HCT116 (cell line): ENCODE measurements at regions not wholly inside any gene's neighbourhood (a gene's known extent, or its start where the extent isn't known, plus 50 kb on each side); places are given as distances from the start of the nearest gene placed in this dataset.

ENCODE experiments used
- ATAC-seq: fragments of 200-7000 bp; cut with Tn5 transposase; 2 replicates; pipeline ENCODE4 v1.9.1; 2020; ENCODE audit warnings: mild to moderate bottlenecking, moderate library complexity
- BruUV-seq: library from RNA; stranded (reverse); fragments of 400-500 nt; replicated peaks from 2 replicates; lab custom pipeline; 2021; lab: Mats Ljungman, UMichigan
- CTCF ChIA-PET: fragments of 300-600 bp; sonication (Branson Sonifier 250); formaldehyde crosslinking; loops from one replicate; lab custom pipeline; 2021; ENCODE audit warnings: antibody characterized with exemption; lab: Charles Lee
- POLR2A ChIA-PET: fragments of 300-600, 350-600 bp; sonication (Branson Sonifier 250); formaldehyde crosslinking; loops from one replicate; lab custom pipeline; 2021; ENCODE audit warnings: antibody characterized with exemption; lab: Charles Lee
- RAD21 ChIA-PET, 2 experiments: fragments of 300-600 bp; sonication (Branson Sonifier 250); formaldehyde crosslinking; loops; one replicate each; lab custom pipeline; 2023; ENCODE audit warnings: low total read pairs in 2 of 2; ENCODE audit not compliant: uncharacterized antibody in 2 of 2, unreplicated experiment in 2 of 2, low non-redundant PET in 1 of 2; lab: Charles Lee
- DNase-seq: peaks from one replicate; pipeline ENCODE4 v3.0.0-alpha.2; 2010; ENCODE audit warnings: low read depth, low spot score
- H2AFZ ChIP-seq: fragments of 200-600 bp; shearing (Covaris generic), sonication (generic); 2 replicates; pipeline ENCODE4 v1.6.1; 2017; ENCODE audit warnings: low read depth, mixed run types, mixed read lengths, antibody characterized with exemption, low read length; ENCODE audit not compliant: poor library complexity, severe bottlenecking
- H3K27ac ChIP-seq: 2 replicates; pipeline ENCODE4 v1.5.1; 2012; ENCODE audit warnings: low read depth, low read length
- H3K27me3 ChIP-seq: fragments of 200-600 bp; sonication (generic); 2 replicates; pipeline ENCODE4 v1.6.1; 2016; ENCODE audit warnings: mixed run types, low read length, mixed read lengths; ENCODE audit not compliant: insufficient read depth
- H3K36me3 ChIP-seq, 2 experiments: fragments of 200-500 bp in 1 of 2; fragments of 200-600 bp in 1 of 2; sonication (Bioruptor generic) in 1 of 2; sonication (generic) in 1 of 2; 2 replicates each; pipeline versions ENCODE4 v1.5.1 to v1.6.1; 2014 to 2016; ENCODE audit warnings: low read length in 2 of 2, inconsistent platforms in 1 of 2, mixed read lengths in 1 of 2, mixed run types in 1 of 2; ENCODE audit not compliant: insufficient read depth in 2 of 2, control insufficient read depth in 1 of 2
- H3K4me1 ChIP-seq, 2 experiments: fragments of 200-600 bp in 1 of 2; sonication (generic) in 1 of 2; 2 replicates each; pipeline versions ENCODE4 v1.5.1 to v1.6.1; 2012 to 2017; ENCODE audit warnings: low read length in 2 of 2, inconsistent platforms in 1 of 2, mild to moderate bottlenecking in 1 of 2, mixed read lengths in 1 of 2, mixed run types in 1 of 2, moderate library complexity in 1 of 2; ENCODE audit not compliant: insufficient read depth in 2 of 2, control insufficient read depth in 1 of 2
- H3K4me2 ChIP-seq: fragments of 200-600 bp; sonication (generic); 2 replicates; pipeline ENCODE4 v1.6.1; 2017; ENCODE audit warnings: mixed run types, low read length, mixed read lengths
- H3K4me3 ChIP-seq, 2 experiments: fragments of 200-600 bp in 1 of 2; sonication (generic) in 1 of 2; replicated peaks in 1 of 2; 2 replicates each; pipeline ENCODE4 v1.5.1; 2011 to 2016; ENCODE audit warnings: low read length in 2 of 2, control low read depth in 1 of 2, low read depth in 1 of 2, mild to moderate bottlenecking in 1 of 2, mixed read lengths in 1 of 2, mixed run types in 1 of 2
- H3K79me2 ChIP-seq: fragments of 200-600 bp; sonication (generic); 2 replicates; pipeline ENCODE4 v1.6.1; 2017; ENCODE audit warnings: mild to moderate bottlenecking, mixed run types, low read length, moderate library complexity, mixed read lengths; ENCODE audit not compliant: insufficient read depth
- H3K9ac ChIP-seq: fragments of 200-600 bp; sonication (generic); 2 replicates; pipeline ENCODE4 v1.6.1; 2016; ENCODE audit warnings: low read length, mixed read lengths
- H3K9me2 ChIP-seq: fragments of 200-600 bp; sonication (generic), shearing (Covaris generic); 2 replicates; pipeline ENCODE4 v1.6.1; 2017; ENCODE audit warnings: mixed run types, mild to moderate bottlenecking, moderate library complexity; ENCODE audit not compliant: insufficient read depth
- H3K9me3 ChIP-seq, 2 experiments: fragments of 200-500 bp in 1 of 2; fragments of 200-600 bp in 1 of 2; sonication (Bioruptor generic) in 1 of 2; sonication (generic) in 1 of 2; 2 replicates each; pipeline ENCODE4 v1.6.1; 2014 to 2017; ENCODE audit warnings: low read length in 2 of 2, mixed read lengths in 2 of 2, inconsistent platforms in 1 of 2, low read depth in 1 of 2, mild to moderate bottlenecking in 1 of 2, mixed run types in 1 of 2, moderate library complexity in 1 of 2; ENCODE audit not compliant: control insufficient read depth in 1 of 2, insufficient read depth in 1 of 2
- H4K20me1 ChIP-seq: fragments of 200-600 bp; sonication (generic), shearing (Covaris generic); 2 replicates; pipeline ENCODE4 v1.6.1; 2017; ENCODE audit warnings: mixed run types, mild to moderate bottlenecking, moderate library complexity; ENCODE audit not compliant: insufficient read depth
- EZH2phosphoT487 ChIP-seq: fragments of 200-600 bp; IDR thresholded peaks from 2 replicates; pipeline ENCODE4 v1.6.1; 2018; ENCODE audit warnings: antibody characterized with exemption, borderline replicate concordance
- JUND ChIP-seq: IDR thresholded peaks from 2 replicates; pipeline ENCODE4 v1.6.1; 2012
- POLR2AphosphoS5 ChIP-seq: IDR thresholded peaks from 2 replicates; pipeline ENCODE4 v1.6.1; 2011; ENCODE audit warnings: mild to moderate bottlenecking, low read depth, low read length, moderate library complexity
- RAD21 ChIP-seq: IDR thresholded peaks from 2 replicates; pipeline ENCODE4 v1.6.1; 2012; ENCODE audit warnings: low read depth, mild to moderate bottlenecking
- SIN3A ChIP-seq: IDR thresholded peaks from 2 replicates; pipeline ENCODE4 v1.6.1; 2012; ENCODE audit warnings: low read depth
- SP1 ChIP-seq: IDR thresholded peaks from 2 replicates; pipeline ENCODE4 v1.6.1; 2012; ENCODE audit warnings: low read depth
- TCF7L2 ChIP-seq: IDR thresholded peaks from 2 replicates; pipeline ENCODE4 v1.7.0; 2011; ENCODE audit warnings: borderline replicate concordance, inconsistent platforms; ENCODE audit not compliant: insufficient read depth, insufficient read length; ENCODE audit errors: extremely low read depth
- intact Hi-C: fragments of 100-400 bp; cut with micrococcal nuclease; formaldehyde crosslinking; loops from 2 replicates; pipeline ENCODE4 v1.10.0; 2022
- TF ChIP-seq, protein P1 (sequence below): IDR thresholded peaks from 2 replicates; pipeline ENCODE4 v1.6.1; 2012; ENCODE audit warnings: low read depth
- TF ChIP-seq, protein P2 (sequence below): IDR thresholded peaks from 2 replicates; pipeline ENCODE4 v1.6.1; 2011; ENCODE audit warnings: mild to moderate bottlenecking, low read length, moderate library complexity; ENCODE audit not compliant: insufficient replicate concordance; ENCODE audit errors: extremely low read depth

DNA sequence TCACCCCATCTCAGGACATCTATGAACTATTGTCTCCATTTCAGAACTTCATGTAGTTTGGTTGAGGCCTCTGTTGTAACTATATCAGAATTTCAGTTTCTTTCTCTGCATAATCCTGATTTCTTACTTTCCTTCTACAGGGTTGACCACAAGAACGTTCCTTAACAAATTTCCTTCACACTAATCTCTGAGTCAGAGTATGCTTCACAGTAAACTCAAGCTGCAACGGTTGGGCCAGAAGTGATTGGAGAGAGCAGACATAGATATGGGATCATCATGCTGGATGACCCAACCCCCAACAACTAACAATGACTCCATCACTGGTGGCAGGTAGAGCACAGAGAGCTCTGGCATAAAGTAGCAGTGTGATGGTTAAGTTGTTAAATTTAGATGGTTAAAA, 128.8 kb upstream of the OSTN start:
- no peaks in the 10 kb centered on the region for H3K79me2 ChIP-seq
- H3K27me3 ChIP-seq: no peaks in the 10 kb centered on the region
- H3K4me2 ChIP-seq: no peak overlapping the region
- no TSS peak for BruUV-seq
- ChIA-PET CTCF (no interaction called here), RAD21 (no interaction called here), POLR2A (no interaction called here)
- peaks cover 0 to 9% of the 10 kb centered on the region in 2 experiments; a peak in 1 of 4 replicates for H3K4me1 ChIP-seq
- no peak overlapping the region for H3K9ac ChIP-seq
- DNase-seq: no peak
- no peak overlapping the region for H2AFZ ChIP-seq
- no peaks in the 10 kb centered on the region for H4K20me1 ChIP-seq
- no peaks in the 10 kb centered on the region for H3K36me3 ChIP-seq
- intact Hi-C loops: no loop called here
- H3K27ac ChIP-seq: no peak overlapping the region
- H3K9me2 ChIP-seq: no peaks in the 10 kb centered on the region
- no peaks in the 10 kb centered on the region for H3K9me3 ChIP-seq
- no peak for ATAC-seq
- H3K4me3 ChIP-seq: no peak overlapping the region
- TF ChIP-seq SIN3A (no peak), EZH2phosphoT487 (no peak), JUND (no peak), TCF7L2 (no peak), POLR2AphosphoS5 (no peak), RAD21 (no peak), SP1 (no peak)
- TF ChIP-seq, protein P1, sequence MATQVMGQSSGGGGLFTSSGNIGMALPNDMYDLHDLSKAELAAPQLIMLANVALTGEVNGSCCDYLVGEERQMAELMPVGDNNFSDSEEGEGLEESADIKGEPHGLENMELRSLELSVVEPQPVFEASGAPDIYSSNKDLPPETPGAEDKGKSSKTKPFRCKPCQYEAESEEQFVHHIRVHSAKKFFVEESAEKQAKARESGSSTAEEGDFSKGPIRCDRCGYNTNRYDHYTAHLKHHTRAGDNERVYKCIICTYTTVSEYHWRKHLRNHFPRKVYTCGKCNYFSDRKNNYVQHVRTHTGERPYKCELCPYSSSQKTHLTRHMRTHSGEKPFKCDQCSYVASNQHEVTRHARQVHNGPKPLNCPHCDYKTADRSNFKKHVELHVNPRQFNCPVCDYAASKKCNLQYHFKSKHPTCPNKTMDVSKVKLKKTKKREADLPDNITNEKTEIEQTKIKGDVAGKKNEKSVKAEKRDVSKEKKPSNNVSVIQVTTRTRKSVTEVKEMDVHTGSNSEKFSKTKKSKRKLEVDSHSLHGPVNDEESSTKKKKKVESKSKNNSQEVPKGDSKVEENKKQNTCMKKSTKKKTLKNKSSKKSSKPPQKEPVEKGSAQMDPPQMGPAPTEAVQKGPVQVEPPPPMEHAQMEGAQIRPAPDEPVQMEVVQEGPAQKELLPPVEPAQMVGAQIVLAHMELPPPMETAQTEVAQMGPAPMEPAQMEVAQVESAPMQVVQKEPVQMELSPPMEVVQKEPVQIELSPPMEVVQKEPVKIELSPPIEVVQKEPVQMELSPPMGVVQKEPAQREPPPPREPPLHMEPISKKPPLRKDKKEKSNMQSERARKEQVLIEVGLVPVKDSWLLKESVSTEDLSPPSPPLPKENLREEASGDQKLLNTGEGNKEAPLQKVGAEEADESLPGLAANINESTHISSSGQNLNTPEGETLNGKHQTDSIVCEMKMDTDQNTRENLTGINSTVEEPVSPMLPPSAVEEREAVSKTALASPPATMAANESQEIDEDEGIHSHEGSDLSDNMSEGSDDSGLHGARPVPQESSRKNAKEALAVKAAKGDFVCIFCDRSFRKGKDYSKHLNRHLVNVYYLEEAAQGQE: no peak
- TF ChIP-seq, protein P2, sequence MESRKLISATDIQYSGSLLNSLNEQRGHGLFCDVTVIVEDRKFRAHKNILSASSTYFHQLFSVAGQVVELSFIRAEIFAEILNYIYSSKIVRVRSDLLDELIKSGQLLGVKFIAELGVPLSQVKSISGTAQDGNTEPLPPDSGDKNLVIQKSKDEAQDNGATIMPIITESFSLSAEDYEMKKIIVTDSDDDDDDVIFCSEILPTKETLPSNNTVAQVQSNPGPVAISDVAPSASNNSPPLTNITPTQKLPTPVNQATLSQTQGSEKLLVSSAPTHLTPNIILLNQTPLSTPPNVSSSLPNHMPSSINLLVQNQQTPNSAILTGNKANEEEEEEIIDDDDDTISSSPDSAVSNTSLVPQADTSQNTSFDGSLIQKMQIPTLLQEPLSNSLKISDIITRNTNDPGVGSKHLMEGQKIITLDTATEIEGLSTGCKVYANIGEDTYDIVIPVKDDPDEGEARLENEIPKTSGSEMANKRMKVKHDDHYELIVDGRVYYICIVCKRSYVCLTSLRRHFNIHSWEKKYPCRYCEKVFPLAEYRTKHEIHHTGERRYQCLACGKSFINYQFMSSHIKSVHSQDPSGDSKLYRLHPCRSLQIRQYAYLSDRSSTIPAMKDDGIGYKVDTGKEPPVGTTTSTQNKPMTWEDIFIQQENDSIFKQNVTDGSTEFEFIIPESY: no peak
